ENCODE measurements at regions not wholly inside any gene's neighbourhood (a gene's known extent, or its start where the extent isn't known, plus 50 kb on each side); places are given as distances from the start of the nearest gene placed in this dataset.

DNA sequence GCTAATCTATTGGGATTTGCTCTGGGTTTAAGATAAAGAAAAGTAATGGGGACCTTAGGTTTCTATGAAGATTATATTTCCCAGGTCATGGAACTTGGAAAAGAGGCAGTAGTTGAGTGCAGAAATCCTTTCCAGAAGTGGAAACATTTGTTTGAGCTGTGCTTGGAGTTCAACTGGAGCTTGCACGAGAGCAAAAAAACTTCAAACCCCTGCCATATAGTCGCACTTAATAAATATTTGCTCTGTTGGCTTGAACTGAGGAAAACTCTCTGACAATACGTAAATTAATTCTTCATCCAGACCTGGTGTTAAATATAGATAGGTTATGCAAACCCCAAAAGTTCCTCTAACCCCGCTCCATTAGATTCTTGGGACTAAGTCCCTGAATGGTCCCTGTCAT lies 52.8 kb upstream of the COL24A1 start (continued):
- TF ChIP-seq RAD21 (IDR thresholded peaks at IDR 0.05 in 1 of 2, conservative IDR thresholded peaks at IDR 0.05 in 1 of 2; ENCODE audit: low read depth in 2 of 2, low read length in 2 of 2): no peak
- no peak for TF ChIP-seq TCF12 (IDR thresholded peaks at IDR 0.05; ENCODE audit: low read depth, low read length)
- TF ChIP-seq CHD2 (IDR thresholded peaks at IDR 0.05; ENCODE audit: low read length): no peak
- TF ChIP-seq TBP (IDR thresholded peaks at IDR 0.05; ENCODE audit: low read depth, low read length): no peak
- no peak for TF ChIP-seq RBBP5 (IDR thresholded peaks at IDR 0.05; ENCODE audit: borderline replicate concordance, low read depth, low read length)

Data from H1 (cell line).